GM23338 (cell line): ENCODE measurements at regions not wholly inside any gene's neighbourhood (a gene's known extent, or its start where the extent isn't known, plus 50 kb on each side); places are given as distances from the start of the nearest gene placed in this dataset.

Experiments
- ATAC-seq: fragments of 200-7000 bp; cut with Tn5 transposase; 3 replicates; pipeline ENCODE4 v1.9.1; 2020
- DNase-seq: peaks from one replicate; pipeline ENCODE4 v3.0.0-alpha.2; 2015; ENCODE audit warnings: low spot score
- H2AFZ ChIP-seq: fragments of 200-600 bp; sonication (generic); 2 replicates; pipeline ENCODE4 v1.8.0; 2016; ENCODE audit warnings: antibody characterized with exemption, mild to moderate bottlenecking, moderate library complexity
- H3F3A ChIP-seq: fragments of 200-600 bp; sonication (generic); replicated peaks from 2 replicates; pipeline ENCODE4 v1.8.0; 2017; ENCODE audit warnings: antibody characterized with exemption, mixed run types, low read depth
- H3K27ac ChIP-seq: fragments of 200-600 bp; sonication (generic); 2 replicates; pipeline ENCODE4 v1.6.1; 2016; ENCODE audit warnings: low read depth
- H3K27me3 ChIP-seq: fragments of 200-600 bp; sonication (generic); 2 replicates; pipeline ENCODE4 v1.8.0; 2016; ENCODE audit warnings: mild to moderate bottlenecking, mixed run types, moderate library complexity; ENCODE audit not compliant: insufficient read depth
- H3K36me3 ChIP-seq: fragments of 200-600 bp; sonication (generic); 2 replicates; pipeline ENCODE4 v1.8.0; 2016; ENCODE audit warnings: mild to moderate bottlenecking; ENCODE audit not compliant: insufficient read depth
- H3K4me1 ChIP-seq: fragments of 200-600 bp; sonication (generic); 2 replicates; pipeline ENCODE4 v1.8.0; 2016; ENCODE audit warnings: mild to moderate bottlenecking, moderate library complexity; ENCODE audit not compliant: insufficient read depth
- H3K4me2 ChIP-seq: fragments of 200-600 bp; sonication (generic); 2 replicates; pipeline ENCODE4 v1.7.1; 2017; ENCODE audit warnings: mixed run types
- H3K4me3 ChIP-seq: fragments of 200-600 bp; sonication (generic); 2 replicates; pipeline ENCODE4 v1.6.1; 2016; ENCODE audit warnings: mixed run types
- H3K79me2 ChIP-seq: fragments of 200-600 bp; sonication (generic); replicated peaks from 2 replicates; pipeline ENCODE4 v1.8.0; 2017; ENCODE audit warnings: mild to moderate bottlenecking; ENCODE audit not compliant: insufficient read depth
- H3K9me2 ChIP-seq: fragments of 200-600 bp; sonication (generic); 2 replicates; pipeline ENCODE4 v1.8.0; 2017; ENCODE audit not compliant: insufficient read depth
- H4K20me1 ChIP-seq: fragments of 200-600 bp; sonication (generic); replicated peaks from 2 replicates; pipeline ENCODE4 v1.8.0; 2017; ENCODE audit warnings: mild to moderate bottlenecking; ENCODE audit not compliant: insufficient read depth
- H3K27ac Mint-ChIP-seq: 2 replicates; pipeline ENCODE4 v1.8.0; 2020; ENCODE audit warnings: inconsistent platforms, mild to moderate bottlenecking, moderate library complexity, mixed read lengths
- H3K27me3 Mint-ChIP-seq: 3 replicates; pipeline ENCODE4 v1.8.0; 2022; ENCODE audit warnings: low read depth, mild to moderate bottlenecking, moderate library complexity, mixed read lengths, inconsistent platforms; ENCODE audit not compliant: insufficient read depth, poor library complexity
- H3K36me3 Mint-ChIP-seq: 3 replicates; pipeline ENCODE4 v1.8.0; 2021; ENCODE audit warnings: low read depth, mild to moderate bottlenecking, inconsistent platforms, moderate library complexity, mixed read lengths
- H3K4me1 Mint-ChIP-seq: 3 replicates; pipeline ENCODE4 v1.8.0; 2020; ENCODE audit warnings: mild to moderate bottlenecking, inconsistent platforms, mixed read lengths
- H3K4me3 Mint-ChIP-seq: 3 replicates; pipeline ENCODE4 v1.8.0; 2021; ENCODE audit warnings: moderate library complexity, mild to moderate bottlenecking, inconsistent platforms, mixed read lengths
- H3K9me3 Mint-ChIP-seq: 3 replicates; pipeline ENCODE4 v1.8.0; 2020; ENCODE audit warnings: moderate library complexity, mild to moderate bottlenecking, inconsistent platforms, mixed read lengths
- CREB1 ChIP-seq: fragments of 250-450 bp; sonication (Bioruptor Pico); IDR thresholded peaks from 2 replicates; pipeline ENCODE4 v1.5.0; 2020; ENCODE audit warnings: low read depth, mild to moderate bottlenecking, moderate library complexity
- EZH2 ChIP-seq: fragments of 200-600 bp; sonication (generic); IDR thresholded peaks from one replicate; pipeline ENCODE4 v1.8.0; 2017; ENCODE audit warnings: antibody characterized with exemption, mild to moderate bottlenecking, low read depth; ENCODE audit not compliant: unreplicated experiment
- JUNB ChIP-seq: IDR thresholded peaks from one replicate; pipeline ENCODE4 v1.6.1; 2016; ENCODE audit warnings: antibody characterized with exemption; ENCODE audit not compliant: unreplicated experiment
- REST ChIP-seq: IDR thresholded peaks from one replicate; pipeline ENCODE4 v1.6.1; 2018; ENCODE audit warnings: antibody characterized with exemption; ENCODE audit not compliant: unreplicated experiment
- STAT1 ChIP-seq: IDR thresholded peaks from one replicate; pipeline ENCODE4 v1.6.1; 2016; ENCODE audit warnings: antibody characterized with exemption; ENCODE audit not compliant: unreplicated experiment
- ZNF114 ChIP-seq: fragments of 250-450 bp; sonication (Bioruptor Pico); IDR thresholded peaks from 2 replicates; pipeline ENCODE4 v1.5.0; 2020; ENCODE audit warnings: mild to moderate bottlenecking, moderate library complexity
- ZNF462 ChIP-seq: fragments of 250-450 bp; sonication (Bioruptor Pico); IDR thresholded peaks from 2 replicates; pipeline ENCODE4 v1.5.0; 2020; ENCODE audit warnings: mild to moderate bottlenecking, moderate library complexity

- TF ChIP-seq ZNF462: no peak
Measured at GRCh38 chr13:108451121-108451520, 178.3 kb upstream of the MYO16 start (continued).

GRCh38 chr13:108455320-108455719 is 174.1 kb upstream of the MYO16 start:
- H3K4me2 ChIP-seq: no peak overlapping the region
- H3K4me1 ChIP-seq: no peaks in the 10 kb centered on the region
- H2AFZ ChIP-seq: no peak overlapping the region
- Mint-ChIP-seq H3K4me1 (no peaks in the 10 kb centered on the region), H3K9me3 (peaks cover 6% of the 10 kb centered on the region; the same call in 2 of the 3 replicates), H3K36me3 (peaks cover 8% of the 10 kb centered on the region), H3K27me3 (peaks cover 6% of the 10 kb centered on the region), H3K27ac (no peak overlapping the region), H3K4me3 (no peak overlapping the region)
- H3K27me3 ChIP-seq: no peaks in the 10 kb centered on the region
- no peaks in the 10 kb centered on the region; the same call in 1 of the 2 replicates for H3K36me3 ChIP-seq
- H3K9me2 ChIP-seq: no peaks in the 10 kb centered on the region
- H3K79me2 ChIP-seq: no peaks in the 10 kb centered on the region
- H3K27ac ChIP-seq: no peak overlapping the region
- ATAC-seq: no peak
- H4K20me1 ChIP-seq: no peaks in the 10 kb centered on the region
- no peak for DNase-seq
- H3F3A ChIP-seq: no peaks in the 10 kb centered on the region
- no peak overlapping the region for H3K4me3 ChIP-seq
- TF ChIP-seq REST: no peak
- TF ChIP-seq JUNB: no peak
- TF ChIP-seq ZNF462: no peak
- no peak for TF ChIP-seq ZNF114
- TF ChIP-seq EZH2: no peak
- TF ChIP-seq STAT1: no peak
- TF ChIP-seq CREB1 (CRISPR knock-in tag): no peak
